ENCODE measurements at regions not wholly inside any gene's neighbourhood (a gene's known extent, or its start where the extent isn't known, plus 50 kb on each side); places are given as distances from the start of the nearest gene placed in this dataset.

DNA sequence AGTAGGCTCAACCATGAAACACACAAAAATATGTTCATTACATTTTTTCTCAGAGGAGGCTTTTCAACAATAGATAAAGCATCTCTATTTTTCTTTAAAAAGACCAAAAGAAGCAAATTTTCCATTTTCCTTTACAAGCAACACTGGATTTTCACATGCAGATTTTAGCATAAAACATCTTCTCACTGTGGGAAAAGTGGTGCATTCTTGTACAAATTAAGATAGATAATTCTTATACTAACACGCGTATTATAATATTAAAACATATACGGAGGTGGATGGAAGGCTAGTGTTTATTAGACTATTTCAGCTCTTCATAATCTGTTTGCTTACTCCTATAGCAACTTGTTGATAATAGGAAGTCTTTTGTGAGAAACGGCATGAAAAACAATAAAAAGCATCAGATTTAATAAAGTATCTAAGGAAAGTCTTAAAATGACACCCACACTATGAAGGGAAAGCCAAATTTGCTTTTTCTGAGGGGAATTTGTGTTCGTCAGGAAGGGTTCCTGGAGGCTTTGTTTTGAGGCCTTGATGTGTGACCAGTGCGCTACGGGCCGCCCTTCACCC, 529.6 kb downstream of the SOX2 start:
- TF ChIP-seq, protein P1, sequence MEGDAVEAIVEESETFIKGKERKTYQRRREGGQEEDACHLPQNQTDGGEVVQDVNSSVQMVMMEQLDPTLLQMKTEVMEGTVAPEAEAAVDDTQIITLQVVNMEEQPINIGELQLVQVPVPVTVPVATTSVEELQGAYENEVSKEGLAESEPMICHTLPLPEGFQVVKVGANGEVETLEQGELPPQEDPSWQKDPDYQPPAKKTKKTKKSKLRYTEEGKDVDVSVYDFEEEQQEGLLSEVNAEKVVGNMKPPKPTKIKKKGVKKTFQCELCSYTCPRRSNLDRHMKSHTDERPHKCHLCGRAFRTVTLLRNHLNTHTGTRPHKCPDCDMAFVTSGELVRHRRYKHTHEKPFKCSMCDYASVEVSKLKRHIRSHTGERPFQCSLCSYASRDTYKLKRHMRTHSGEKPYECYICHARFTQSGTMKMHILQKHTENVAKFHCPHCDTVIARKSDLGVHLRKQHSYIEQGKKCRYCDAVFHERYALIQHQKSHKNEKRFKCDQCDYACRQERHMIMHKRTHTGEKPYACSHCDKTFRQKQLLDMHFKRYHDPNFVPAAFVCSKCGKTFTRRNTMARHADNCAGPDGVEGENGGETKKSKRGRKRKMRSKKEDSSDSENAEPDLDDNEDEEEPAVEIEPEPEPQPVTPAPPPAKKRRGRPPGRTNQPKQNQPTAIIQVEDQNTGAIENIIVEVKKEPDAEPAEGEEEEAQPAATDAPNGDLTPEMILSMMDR (IDR thresholded peaks at IDR 0.05; ENCODE audit: extremely low read depth in 1 of 2, insufficient read depth in 1 of 2, low read depth in 1 of 2, low read length in 2 of 2), result no peak
- TF ChIP-seq POLR2AphosphoS5 (IDR thresholded peaks at IDR 0.05; ENCODE audit: insufficient read depth, low read depth, low read length) (no peak), POLR2A (IDR thresholded peaks at IDR 0.05; ENCODE audit: low read depth, low read length) (no peak), EZH2 (IDR thresholded peaks at IDR 0.05; ENCODE audit: borderline replicate concordance, low read depth, low read length, severe bottlenecking) (no peak)
- TF ChIP-seq, protein P2, sequence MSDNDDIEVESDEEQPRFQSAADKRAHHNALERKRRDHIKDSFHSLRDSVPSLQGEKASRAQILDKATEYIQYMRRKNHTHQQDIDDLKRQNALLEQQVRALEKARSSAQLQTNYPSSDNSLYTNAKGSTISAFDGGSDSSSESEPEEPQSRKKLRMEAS (IDR thresholded peaks at IDR 0.05; ENCODE audit: insufficient read depth, insufficient read length), result no peak
